SJSA1 (cell line): ENCODE measurements at regions not wholly inside any gene's neighbourhood (a gene's known extent, or its start where the extent isn't known, plus 50 kb on each side); places are given as distances from the start of the nearest gene placed in this dataset.

Experiments
- DNase-seq, 2 experiments: peaks; one replicate each; pipeline ENCODE4 v3.0.0-alpha.2; 2015 to 2020; ENCODE audit warnings: low spot score in 2 of 2, low read depth in 1 of 2
- H3K27ac ChIP-seq: fragments of 250-450 bp; sonication (Bioruptor Pico); 2 replicates; pipeline ENCODE4 v1.5.1; 2020; ENCODE audit warnings: mild to moderate bottlenecking, moderate library complexity
- H3K27me3 ChIP-seq: fragments of 250-450 bp; sonication (Bioruptor Pico); replicated peaks from 2 replicates; pipeline ENCODE4 v1.5.1; 2020; ENCODE audit warnings: mild to moderate bottlenecking, moderate library complexity
- H3K36me3 ChIP-seq: fragments of 250-450 bp; sonication (Bioruptor Pico); 2 replicates; pipeline ENCODE4 v1.5.1; 2020; ENCODE audit warnings: mild to moderate bottlenecking
- H3K4me1 ChIP-seq: fragments of 250-450 bp; sonication (Bioruptor Pico); replicated peaks from 2 replicates; pipeline ENCODE4 v1.6.1; 2021; ENCODE audit warnings: mild to moderate bottlenecking
- H3K4me3 ChIP-seq: fragments of 250-450 bp; sonication (Bioruptor Pico); 2 replicates; pipeline ENCODE4 v1.5.1; 2020; ENCODE audit warnings: mild to moderate bottlenecking
- H3K9me3 ChIP-seq: fragments of 250-450 bp; sonication (Bioruptor Pico); replicated peaks from 2 replicates; pipeline ENCODE4 v1.5.1; 2020; ENCODE audit warnings: mild to moderate bottlenecking

- DNase-seq, result no peak
- no peak overlapping the region for H3K4me3 ChIP-seq
- H3K27me3 ChIP-seq, result no peaks in the 10 kb centered on the region
- H3K9me3 ChIP-seq, result peaks cover 8% of the 10 kb centered on the region; the same call in 1 of the 2 replicates
- H3K27ac ChIP-seq, result no peak overlapping the region
- H3K36me3 ChIP-seq, result no peaks in the 10 kb centered on the region
- no peaks in the 10 kb centered on the region for H3K4me1 ChIP-seq
Measured at GRCh38 chr5:155299386-155300005, 285.9 kb downstream of the KIF4B start.

DNA sequence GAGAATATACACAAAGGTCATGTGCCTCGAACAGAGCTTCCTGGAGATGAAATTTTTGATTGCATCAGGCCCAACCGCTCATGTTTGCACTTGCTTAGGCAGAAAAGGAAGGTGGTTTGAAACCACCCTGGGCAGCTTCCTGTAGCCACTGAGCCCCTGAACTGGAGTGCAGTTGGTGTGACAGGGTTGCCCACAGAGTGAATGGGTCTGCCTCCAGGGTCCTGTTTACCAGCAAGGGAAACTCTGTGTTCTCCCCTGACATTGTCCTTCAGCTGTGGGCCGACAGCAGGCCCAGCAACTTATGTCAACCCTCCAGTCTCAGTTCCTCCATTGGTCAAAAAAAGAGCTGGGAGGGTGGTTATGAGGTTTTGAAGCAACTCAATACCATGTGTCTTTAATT lies 289.6 kb downstream of the KIF4B start:
- DNase-seq, result no peak

GRCh38 chr5:155307229-155307628 lies 293.7 kb downstream of the KIF4B start:
- no peaks in the 10 kb centered on the region for H3K4me1 ChIP-seq
- H3K9me3 ChIP-seq, result no peaks in the 10 kb centered on the region
- no peaks in the 10 kb centered on the region for H3K27me3 ChIP-seq
- no peak overlapping the region for H3K4me3 ChIP-seq
- H3K36me3 ChIP-seq, result no peaks in the 10 kb centered on the region
- H3K27ac ChIP-seq, result no peak overlapping the region
- DNase-seq, result no peak

More for the DNA sequence above, 289.6 kb downstream of the KIF4B start:
- H3K36me3 ChIP-seq, result no peaks in the 10 kb centered on the region
- peaks cover 2% of the 10 kb centered on the region; the same call in 1 of the 2 replicates for H3K9me3 ChIP-seq
- no peak overlapping the region for H3K4me3 ChIP-seq
- no peaks in the 10 kb centered on the region for H3K27me3 ChIP-seq
- no peak overlapping the region for H3K27ac ChIP-seq
- H3K4me1 ChIP-seq, result no peaks in the 10 kb centered on the region

DNA sequence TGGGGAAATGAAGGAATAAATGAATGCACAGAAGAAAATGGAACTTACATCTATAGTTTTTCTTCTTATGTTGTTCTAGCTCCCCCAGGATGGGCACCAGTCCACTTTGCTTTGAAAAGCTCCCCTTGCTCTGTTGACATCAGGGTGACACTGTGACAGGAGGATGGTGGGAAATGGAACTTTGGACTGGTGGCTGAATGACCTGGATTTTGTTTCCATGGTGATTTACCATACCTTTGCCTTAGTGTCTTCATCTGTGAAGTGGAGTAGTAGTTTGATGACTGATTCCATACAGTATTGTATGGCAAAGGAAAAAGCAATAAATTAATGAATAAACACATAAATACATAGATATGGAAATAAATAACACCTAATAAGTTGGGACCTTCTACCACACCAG lies 294.7 kb downstream of the KIF4B start:
- no peak overlapping the region for H3K4me3 ChIP-seq
- H3K4me1 ChIP-seq, result no peaks in the 10 kb centered on the region
- no peak overlapping the region for H3K27ac ChIP-seq
- no peaks in the 10 kb centered on the region for H3K36me3 ChIP-seq
- no peaks in the 10 kb centered on the region for H3K9me3 ChIP-seq
- no peak for DNase-seq
- no peaks in the 10 kb centered on the region for H3K27me3 ChIP-seq

GRCh38 chr5:155309021-155309746 lies 295.6 kb downstream of the KIF4B start:
- no peak overlapping the region for H3K4me3 ChIP-seq
- H3K27me3 ChIP-seq, result no peaks in the 10 kb centered on the region
- no peaks in the 10 kb centered on the region for H3K36me3 ChIP-seq
- H3K9me3 ChIP-seq, result no peaks in the 10 kb centered on the region
- H3K27ac ChIP-seq, result no peak overlapping the region
- DNase-seq, result no peak
- no peaks in the 10 kb centered on the region for H3K4me1 ChIP-seq

- H3K4me1 ChIP-seq, result no peaks in the 10 kb centered on the region
- no peaks in the 10 kb centered on the region for H3K27me3 ChIP-seq
- no peaks in the 10 kb centered on the region for H3K9me3 ChIP-seq
- DNase-seq, result no peak
- no peaks in the 10 kb centered on the region for H3K36me3 ChIP-seq
- no peak overlapping the region for H3K27ac ChIP-seq
- no peak overlapping the region for H3K4me3 ChIP-seq
Measured at GRCh38 chr5:155311721-155312120, 298.2 kb downstream of the KIF4B start.

DNA sequence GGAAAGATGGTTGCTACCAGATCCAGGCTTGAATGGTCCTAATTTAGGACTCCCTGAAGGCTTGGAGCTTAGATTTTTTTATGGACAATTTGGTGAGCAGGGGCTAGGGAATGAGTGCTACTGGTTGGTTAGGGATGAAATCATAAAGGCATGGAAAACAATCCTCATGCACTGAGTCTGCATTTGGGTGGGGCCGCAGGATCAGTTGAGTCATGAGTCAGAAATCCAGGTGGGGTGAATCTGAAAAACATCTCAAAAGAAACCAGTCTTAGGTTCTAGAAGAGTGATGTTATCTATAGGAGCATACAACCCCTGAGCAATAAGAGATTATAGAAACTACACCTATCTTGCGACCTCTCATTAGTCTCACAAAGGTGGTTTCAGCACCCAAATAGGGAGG lies 300.0 kb downstream of the KIF4B start:
- Histone ChIP-seq H3K4me1 (no peaks in the 10 kb centered on the region), H3K36me3 (no peaks in the 10 kb centered on the region), H3K9me3 (no peaks in the 10 kb centered on the region; the same call in 1 of the 2 replicates), H3K27me3 (no peaks in the 10 kb centered on the region), H3K27ac (no peak overlapping the region), H3K4me3 (no peak overlapping the region)
- no peak for DNase-seq

DNA sequence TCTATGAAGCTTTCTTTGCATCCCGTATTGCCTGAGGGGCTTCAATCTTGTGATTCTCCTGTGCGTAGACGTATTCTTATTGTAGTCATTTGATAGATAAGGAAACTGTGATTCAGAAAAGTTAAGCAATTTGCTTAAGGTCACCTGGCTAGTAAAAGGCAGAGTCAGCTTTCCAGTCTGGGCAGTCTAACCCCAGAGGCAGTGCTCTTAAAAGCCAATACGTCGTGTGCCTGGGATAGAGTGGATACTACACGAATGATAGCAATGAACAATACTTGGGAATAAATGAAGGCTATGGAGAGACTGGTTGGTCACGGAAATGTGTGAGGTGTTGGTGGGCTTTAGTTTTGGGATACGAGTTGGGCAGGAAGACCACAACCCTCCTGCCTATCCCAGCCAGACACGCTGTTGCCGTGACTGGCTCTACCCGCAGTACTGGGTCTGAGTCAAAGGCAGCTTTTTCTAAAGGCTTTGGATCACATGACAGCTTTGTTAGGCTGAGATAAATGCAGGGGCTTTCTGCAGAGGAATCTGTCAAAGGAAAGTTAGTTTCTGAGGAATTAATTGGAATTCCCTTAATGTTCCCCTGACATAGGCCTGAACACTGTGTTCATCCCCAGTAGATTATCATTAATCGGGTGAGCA lies 302.6 kb downstream of the KIF4B start:
- Histone ChIP-seq H3K4me3 (no peak overlapping the region), H3K9me3 (no peaks in the 10 kb centered on the region; the same call in 1 of the 2 replicates), H3K4me1 (no peaks in the 10 kb centered on the region), H3K27ac (no peak overlapping the region), H3K27me3 (no peaks in the 10 kb centered on the region), H3K36me3 (no peaks in the 10 kb centered on the region)
- DNase-seq, result no peak

GRCh38 chr5:155332618-155333017 lies 319.1 kb downstream of the KIF4B start:
- Histone ChIP-seq H3K36me3 (no peaks in the 10 kb centered on the region), H3K27me3 (no peaks in the 10 kb centered on the region), H3K9me3 (peaks cover 5% of the 10 kb centered on the region), H3K27ac (no peak overlapping the region), H3K4me1 (no peaks in the 10 kb centered on the region), H3K4me3 (no peak overlapping the region)
- DNase-seq, result no peak

GRCh38 chr5:155342956-155343355 lies 329.4 kb downstream of the KIF4B start:
- no peaks in the 10 kb centered on the region for H3K4me1 ChIP-seq
- H3K27me3 ChIP-seq, result no peaks in the 10 kb centered on the region
- no peak overlapping the region for H3K4me3 ChIP-seq
- H3K9me3 ChIP-seq, result no peaks in the 10 kb centered on the region
- no peak for DNase-seq
- no peak overlapping the region for H3K27ac ChIP-seq
- H3K36me3 ChIP-seq, result no peaks in the 10 kb centered on the region

DNA sequence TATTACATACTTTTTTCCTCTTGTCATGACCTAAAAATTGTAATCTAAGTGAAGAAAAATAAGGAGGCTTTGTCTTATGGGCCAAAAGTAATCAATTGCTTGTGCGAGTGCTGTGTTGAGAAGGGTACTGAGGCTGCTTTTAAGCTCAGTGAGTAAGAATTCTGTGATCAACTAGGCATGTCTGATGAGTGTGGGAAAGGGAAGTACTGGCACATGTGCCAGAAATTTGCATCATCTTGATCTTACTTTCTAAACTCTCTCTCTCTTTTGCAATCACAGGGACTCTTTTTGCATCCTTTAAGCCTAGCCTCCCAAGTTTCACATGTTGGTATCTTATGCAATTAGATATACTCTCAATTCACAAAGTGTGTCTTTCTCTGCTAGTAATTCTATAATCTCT lies 329.9 kb downstream of the KIF4B start:
- no peaks in the 10 kb centered on the region for H3K9me3 ChIP-seq
- no peak overlapping the region for H3K27ac ChIP-seq
- no peak overlapping the region for H3K4me3 ChIP-seq
- no peaks in the 10 kb centered on the region for H3K4me1 ChIP-seq
- no peak for DNase-seq
- no peaks in the 10 kb centered on the region for H3K36me3 ChIP-seq
- H3K27me3 ChIP-seq, result no peaks in the 10 kb centered on the region

DNA sequence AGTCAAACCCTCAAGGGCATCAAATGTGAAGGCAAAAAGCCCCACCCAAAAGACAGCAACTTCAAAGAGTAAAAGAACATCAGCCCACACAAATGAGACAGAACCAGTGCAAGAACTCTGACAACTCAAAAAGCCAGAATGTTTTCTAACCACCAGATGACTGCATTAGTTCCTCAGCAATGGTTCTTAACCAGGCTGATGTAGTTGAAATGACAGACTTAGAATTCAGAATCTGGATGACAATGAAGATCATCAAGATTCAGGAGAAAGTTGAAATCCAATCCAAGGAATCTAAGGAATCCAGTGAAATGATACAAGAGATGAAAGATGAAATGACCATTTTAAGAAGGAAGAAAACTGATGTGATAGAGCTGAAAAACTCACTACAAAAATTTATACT lies 339.7 kb downstream of the KIF4B start:
- H3K4me1 ChIP-seq, result no peaks in the 10 kb centered on the region
- H3K27me3 ChIP-seq, result no peaks in the 10 kb centered on the region
- H3K9me3 ChIP-seq, result no peaks in the 10 kb centered on the region
- H3K27ac ChIP-seq, result no peak overlapping the region
- no peaks in the 10 kb centered on the region for H3K36me3 ChIP-seq
- no peak for DNase-seq
- no peak overlapping the region for H3K4me3 ChIP-seq

DNA sequence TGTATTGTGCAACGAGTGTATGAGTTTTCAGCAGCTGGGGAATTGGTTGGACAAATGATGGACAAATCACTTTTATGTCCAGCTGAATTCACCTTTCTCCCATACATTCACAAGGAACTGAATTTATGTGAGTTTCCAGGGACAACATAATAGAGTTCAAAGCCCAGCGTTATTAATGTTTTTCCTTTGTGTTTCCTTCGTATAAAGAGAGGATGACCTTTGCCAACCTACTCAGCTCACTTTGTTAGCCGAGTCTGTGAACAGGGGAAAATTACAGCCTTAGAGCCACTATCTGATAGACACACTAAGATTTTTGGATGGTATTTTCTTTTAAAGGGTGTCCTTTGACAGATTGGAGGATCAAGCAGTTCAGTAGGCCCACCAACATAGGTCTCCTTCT lies 352.5 kb downstream of the KIF4B start:
- no peak overlapping the region for H3K4me3 ChIP-seq
- 0 out of 2 replicates have a peak, but pooled peaks cover 6% of the 10 kb centered on the region for H3K9me3 ChIP-seq
- H3K4me1 ChIP-seq, result no peaks in the 10 kb centered on the region
- no peaks in the 10 kb centered on the region for H3K36me3 ChIP-seq
- H3K27me3 ChIP-seq, result no peaks in the 10 kb centered on the region
- H3K27ac ChIP-seq, result no peak overlapping the region
- DNase-seq, result no peak

DNA sequence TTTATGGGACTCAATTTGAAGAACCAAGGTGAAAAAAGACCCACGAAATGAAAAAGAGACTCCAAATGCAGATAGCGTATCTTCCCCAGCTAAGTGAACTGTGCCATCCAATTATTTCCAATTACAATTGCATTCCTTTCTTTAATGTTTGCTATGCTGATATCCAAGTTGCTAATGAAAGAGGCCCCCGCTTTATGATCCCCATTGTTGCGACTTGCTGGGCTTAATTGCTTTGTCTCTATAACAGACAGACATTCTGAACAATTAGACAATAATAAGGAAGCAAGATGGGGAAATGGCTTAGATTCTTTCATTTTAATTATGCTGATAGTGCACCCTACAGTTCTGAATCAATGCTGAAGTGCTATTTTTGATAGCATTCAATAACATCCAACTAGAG lies 354.3 kb downstream of the KIF4B start:
- H3K4me1 ChIP-seq, result no peaks in the 10 kb centered on the region
- H3K9me3 ChIP-seq, result 0 out of 2 replicates have a peak, but pooled peaks cover 6% of the 10 kb centered on the region
- no peak overlapping the region for H3K27ac ChIP-seq
- no peak overlapping the region for H3K4me3 ChIP-seq
- H3K27me3 ChIP-seq, result no peaks in the 10 kb centered on the region
- H3K36me3 ChIP-seq, result no peaks in the 10 kb centered on the region
- DNase-seq, result no peak
